NCI-H1694 (cell line): ENCODE measurements at regions not wholly inside any gene's neighbourhood (a gene's known extent, or its start where the extent isn't known, plus 50 kb on each side); places are given as distances from the start of the nearest gene placed in this dataset.

ENCODE experiments used
- DNase-seq: peaks from one replicate; lab custom pipeline; 2025; lab: John Stamatoyannopoulos, UW

DNA sequence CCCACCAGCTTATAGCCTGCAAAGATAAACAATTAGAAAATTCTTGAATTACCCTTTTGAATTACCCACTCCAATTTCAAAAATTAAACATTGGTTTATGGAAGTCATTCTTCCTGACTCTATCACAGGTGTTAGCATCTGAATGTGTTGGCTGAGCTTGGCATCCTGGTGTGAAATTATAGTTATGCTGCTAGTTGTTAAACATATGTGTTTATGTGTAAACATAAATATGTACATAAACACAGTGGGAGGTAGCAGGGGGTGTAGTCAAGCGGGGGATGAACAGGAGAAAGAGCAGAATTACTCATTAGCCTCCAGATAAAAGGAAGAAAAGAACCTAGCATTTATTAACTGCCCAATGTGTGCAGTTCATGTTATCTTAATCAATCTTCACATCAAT is 530.2 kb downstream of the MCTP2 start:
- no peak for DNase-seq

DNA sequence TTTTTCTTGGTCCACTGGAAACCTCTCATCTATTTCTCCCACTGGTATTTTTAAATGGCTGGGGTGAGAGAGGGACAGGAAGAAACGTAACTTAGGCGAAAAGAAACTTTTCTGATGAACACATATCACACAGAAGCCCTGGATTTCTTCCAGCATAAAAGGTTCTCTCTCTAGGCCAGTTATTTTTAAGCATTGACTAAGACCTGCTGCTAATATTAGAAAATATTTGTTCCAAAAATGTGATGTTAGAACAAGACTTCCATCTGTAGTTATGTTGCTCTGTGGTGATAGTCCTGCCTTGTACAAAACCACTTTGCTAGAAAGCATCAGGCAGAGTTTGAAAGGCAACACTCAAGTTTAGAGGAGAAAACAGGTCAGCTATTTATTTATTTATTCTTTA is 537.7 kb downstream of the MCTP2 start:
- no peak for DNase-seq

- no peak for DNase-seq
Observed at GRCh38 chr15:94770199-94770598, 538.8 kb downstream of the MCTP2 start.

DNA sequence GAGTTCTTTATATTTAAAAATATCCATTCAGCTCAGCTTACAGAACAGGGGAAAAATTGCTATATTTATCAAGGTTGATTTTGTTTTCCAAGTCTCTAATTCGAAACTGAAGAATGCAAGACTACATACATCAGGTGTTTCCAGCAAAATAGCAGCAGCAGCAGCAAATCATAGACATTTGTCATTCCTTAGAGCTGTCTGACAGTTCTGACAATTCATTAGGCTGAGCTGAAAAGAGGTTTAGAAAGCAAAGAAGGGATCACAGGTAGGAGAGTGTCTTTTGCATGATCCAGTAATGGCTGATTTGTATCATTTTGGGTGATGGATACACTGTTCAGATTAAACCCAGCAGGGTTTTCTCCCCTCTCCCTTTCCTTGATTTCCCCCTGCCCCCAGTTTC is 545.7 kb downstream of the MCTP2 start:
- no peak for DNase-seq

GRCh38 chr15:94778840-94779239 is 547.5 kb downstream of the MCTP2 start:
- no peak for DNase-seq

- no peak for DNase-seq
Observed at GRCh38 chr15:94780166-94780565, 548.8 kb downstream of the MCTP2 start.

DNA sequence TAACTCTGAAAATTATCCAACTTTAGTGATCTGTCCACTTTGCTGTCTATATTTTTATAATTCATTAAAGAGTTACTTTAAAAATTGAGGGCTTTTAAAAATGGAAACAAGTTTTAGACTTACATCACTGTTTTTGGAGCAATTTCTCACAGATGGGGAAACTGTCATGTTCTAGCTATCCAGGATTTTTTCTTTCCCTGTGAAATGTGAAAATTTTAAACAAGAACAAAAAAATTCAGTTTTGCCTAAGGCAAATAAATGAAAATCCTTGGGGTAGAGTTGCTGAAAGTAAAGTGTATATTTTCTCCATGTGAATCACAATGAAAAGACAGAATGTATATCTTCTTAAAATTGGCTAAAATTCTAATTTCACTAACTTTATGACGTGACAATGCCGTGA is 553.7 kb downstream of the MCTP2 start:
- no peak for DNase-seq

GRCh38 chr15:94791008-94791407 is 559.6 kb downstream of the MCTP2 start:
- DNase-seq: no peak

DNA sequence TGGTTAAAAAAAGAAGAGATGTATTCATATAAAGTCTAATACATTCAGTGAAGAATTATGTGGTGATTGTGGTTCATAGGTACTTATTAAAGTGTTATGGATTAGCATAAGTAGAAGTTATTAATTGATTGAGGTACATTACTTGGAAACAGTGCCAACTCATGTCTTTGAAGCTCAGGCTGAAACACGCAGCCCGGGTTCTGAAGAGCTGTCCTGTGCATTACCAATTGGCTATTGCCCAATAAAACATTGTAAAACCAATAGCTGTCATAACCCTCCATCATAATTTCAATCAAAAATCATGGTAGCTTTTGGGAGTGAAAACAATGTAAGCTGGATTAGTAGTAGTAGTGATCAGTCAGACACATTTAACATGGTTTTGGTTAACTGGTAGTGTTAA is 560.1 kb downstream of the MCTP2 start:
- DNase-seq: no peak

GRCh38 chr15:94792196-94792595 is 560.8 kb downstream of the MCTP2 start:
- DNase-seq: no peak

GRCh38 chr15:94793207-94793606 is 561.8 kb downstream of the MCTP2 start:
- DNase-seq: no peak

DNA sequence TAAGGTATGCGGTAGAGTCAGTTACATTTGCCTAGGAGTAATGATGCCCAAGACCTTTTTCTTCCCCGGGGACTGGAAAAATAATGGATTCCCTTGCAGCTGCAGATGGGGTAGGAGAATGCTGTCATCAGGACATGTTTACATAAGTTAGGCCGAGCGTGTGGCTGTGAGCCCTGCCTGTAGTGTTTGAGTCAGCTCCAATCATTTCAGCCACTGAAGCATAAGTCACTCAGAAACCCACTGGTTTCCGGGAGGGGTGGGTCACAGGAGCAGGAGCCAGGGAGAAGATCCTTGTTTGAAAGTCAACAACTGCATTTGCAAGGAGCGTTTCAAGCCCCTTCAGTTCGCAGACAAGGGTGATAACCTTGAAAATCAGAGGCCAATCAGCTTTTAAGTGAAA is 562.3 kb downstream of the MCTP2 start:
- DNase-seq: no peak

- DNase-seq: no peak
Observed at GRCh38 chr15:94804613-94805012, 573.3 kb downstream of the MCTP2 start.

DNA sequence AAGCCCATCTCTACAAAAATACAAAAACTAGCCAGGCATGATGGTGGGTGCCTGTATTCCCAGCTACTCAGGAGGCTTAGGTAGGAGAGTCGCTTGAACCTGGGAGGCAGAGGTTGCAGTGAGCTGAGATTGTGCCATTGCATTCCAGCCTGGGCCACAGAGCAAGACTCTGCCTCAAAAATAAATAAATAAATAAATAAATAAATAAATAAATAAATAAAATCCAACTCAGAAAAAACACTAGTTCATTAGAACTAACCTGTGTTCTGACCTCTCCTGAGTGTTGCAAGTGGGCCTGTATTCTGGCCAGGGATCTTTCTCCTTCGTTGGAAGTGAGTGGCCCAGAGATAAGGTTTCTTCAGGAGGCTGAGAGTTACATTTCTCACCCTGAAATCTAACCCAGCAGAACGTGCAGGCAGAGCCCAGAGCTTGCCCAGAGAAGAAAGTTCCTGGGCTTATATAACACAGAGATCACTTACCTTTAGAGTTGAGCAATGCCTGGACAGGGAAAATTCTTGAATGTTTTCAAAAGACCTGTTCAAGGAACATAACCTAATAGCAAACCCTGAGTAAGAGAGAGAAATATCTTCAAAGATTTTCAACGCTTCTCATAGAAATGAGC is 583.9 kb downstream of the MCTP2 start:
- no peak for DNase-seq

- no peak for DNase-seq
Observed at GRCh38 chr15:94815914-94816313, 584.6 kb downstream of the MCTP2 start.

DNA sequence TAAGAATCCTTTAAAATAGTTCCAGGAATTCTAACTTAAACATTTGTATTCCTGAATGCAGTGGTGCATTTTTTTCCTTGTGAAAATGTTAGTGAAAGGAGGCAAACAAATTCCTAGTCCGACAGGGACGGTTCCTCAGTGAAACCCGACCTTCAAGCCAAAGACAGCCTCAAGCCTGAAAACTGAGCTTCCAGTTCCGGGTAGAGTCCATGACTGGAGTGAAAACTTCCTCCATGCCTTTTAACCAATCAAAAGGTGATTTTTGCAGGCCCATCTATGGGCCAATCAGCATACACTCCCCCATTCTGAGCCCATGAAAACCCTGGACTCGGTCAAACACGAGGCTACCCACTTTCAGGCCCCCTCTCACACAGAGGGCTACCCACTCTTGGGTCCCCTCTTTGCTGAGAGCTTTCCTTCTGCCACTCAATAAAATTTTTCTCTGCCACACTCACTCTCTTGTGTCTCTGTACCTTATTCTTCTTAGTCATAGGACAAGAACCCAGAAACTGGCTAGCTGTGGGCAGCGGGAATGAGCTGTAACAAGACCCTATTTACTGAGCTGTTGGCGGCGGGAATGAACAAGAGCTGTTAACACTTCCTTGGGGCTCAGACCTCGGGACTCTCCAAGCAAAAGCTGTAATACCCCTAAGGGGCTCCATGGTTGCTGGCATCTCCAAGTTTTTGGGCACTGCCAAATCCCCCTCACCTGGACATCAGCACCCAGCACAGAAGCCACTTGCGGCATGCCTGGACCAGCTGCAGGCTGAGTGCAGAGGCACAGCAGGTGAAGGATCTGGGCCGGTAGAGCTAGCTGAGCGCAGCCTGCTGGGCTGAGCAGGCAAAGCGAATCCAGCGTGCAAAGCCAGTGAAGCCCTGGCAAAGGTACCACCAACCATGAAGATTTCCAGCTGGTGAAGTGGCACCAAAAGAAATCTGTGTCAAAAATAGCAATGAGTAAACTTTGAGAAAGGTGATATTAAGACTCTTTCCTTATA is 598.8 kb downstream of the MCTP2 start:
- DNase-seq: no peak

GRCh38 chr15:94834000-94834399 is 602.6 kb downstream of the MCTP2 start:
- no peak for DNase-seq

DNA sequence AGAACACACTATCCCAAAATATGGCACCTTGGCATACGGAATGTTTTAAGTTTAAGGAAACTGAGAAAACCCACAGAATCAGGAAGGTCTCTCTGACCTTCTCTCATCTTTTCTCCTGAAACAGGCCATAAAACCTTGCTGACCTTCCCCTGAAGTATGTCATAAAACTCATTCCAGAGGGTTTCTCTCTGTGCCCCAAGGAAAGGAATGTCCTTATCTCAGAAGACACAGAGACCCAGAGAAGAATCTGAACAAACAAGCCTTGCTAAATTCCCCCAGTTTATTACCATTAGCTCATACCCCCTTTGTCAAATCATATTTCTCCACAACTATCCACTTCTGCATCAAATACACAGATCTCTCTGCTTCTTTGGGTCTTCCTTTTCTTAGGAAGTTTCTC is 603.1 kb downstream of the MCTP2 start:
- DNase-seq: no peak

DNA sequence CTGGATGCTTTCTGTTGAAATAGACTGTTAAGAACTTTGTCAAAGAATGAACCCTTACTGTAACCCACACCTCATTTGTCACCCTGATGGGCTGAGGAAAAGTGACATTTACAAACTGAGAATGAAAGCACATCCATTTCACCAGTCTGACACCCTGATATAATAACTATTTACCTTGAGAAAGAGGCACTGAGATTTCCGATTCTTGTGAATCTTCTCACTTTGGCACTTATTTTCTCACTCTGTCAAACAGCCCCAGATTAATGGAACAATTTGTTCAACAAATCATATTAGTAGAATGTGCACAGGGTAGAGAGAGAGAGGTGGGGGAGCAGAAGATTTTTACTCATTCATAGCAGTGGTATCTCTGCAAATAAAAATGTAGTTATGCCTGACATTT is 606.9 kb downstream of the MCTP2 start:
- DNase-seq: no peak

DNA sequence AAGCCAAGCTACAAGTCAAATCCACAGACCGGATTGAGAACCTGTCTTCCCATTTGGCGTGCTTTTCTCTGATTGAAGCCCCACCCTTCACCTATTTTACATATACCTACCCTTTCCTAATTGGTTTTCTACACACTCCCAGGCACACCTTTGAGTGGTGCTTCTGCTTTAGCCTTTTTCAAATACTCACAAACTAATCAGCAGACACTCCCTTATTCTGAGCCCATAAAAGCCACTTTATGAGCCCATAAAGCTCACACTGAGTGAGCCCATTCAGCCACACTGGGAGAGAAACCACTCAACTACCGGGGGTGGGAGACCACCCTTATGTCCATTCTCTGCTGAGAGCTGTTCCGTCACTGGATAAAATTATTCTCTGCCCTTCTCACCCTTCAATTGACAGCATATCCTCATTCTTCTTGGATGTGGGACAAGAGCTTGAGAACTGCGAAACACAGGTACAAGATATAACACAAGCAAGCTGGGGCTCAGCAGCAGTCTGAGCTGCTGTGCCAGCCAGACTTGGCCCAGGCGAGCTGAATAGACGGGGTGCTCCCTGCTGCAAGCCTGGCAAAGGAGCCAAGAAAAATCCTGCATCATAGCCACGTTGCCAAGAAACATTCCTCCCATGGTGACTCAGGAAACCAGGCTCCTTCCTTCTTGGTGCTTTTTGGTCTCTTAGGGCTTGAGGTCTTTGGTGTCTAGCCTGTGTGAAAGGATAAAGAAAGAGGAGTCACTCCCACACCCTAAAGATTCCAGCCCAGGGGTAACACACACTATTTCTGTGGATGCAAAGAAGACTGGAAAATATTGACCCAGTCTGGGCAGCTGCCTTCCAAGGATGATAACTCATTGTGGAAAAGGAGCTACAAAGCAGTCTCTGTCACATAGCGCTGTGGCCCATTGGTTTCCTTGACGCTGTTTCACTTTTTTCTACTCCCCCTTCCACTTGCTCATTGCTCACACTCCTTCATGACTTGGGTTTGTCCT is 609.7 kb downstream of the MCTP2 start:
- DNase-seq: no peak

GRCh38 chr15:94843060-94843459 is 611.7 kb downstream of the MCTP2 start:
- no peak for DNase-seq

DNA sequence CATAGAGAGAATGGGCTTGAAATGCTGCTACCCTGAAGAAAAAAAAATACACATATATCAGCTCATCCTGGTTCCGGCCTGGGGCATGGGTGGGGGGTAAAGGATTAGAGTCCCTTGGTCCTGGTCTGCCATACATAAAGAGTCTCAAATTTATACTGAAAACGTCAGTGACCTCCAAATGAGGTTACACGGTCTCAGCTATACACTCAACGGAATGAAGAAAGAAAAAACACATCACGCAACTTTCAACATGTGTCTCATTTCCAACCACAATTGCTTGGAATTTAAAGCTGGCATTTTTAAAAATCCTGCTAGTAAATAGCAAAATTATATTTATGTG is 612.8 kb downstream of the MCTP2 start:
- no peak for DNase-seq
